Lower leg skin (tissue), 4 donors: ENCODE measurements at regions not wholly inside any gene's neighbourhood (a gene's known extent, or its start where the extent isn't known, plus 50 kb on each side); places are given as distances from the start of the nearest gene placed in this dataset.

ENCODE experiments used
- DNase-seq, 2 donors: peaks; one replicate each; pipeline ENCODE4 v3.0.0-alpha.2; 2019; ENCODE audit warnings: low spot score in 2 of 2
- H3K4me3 ChIP-seq: fragments of 200-600 bp; sonication (generic); 2 replicates; pipeline ENCODE4 v1.5.1; 2017; ENCODE audit warnings: mild to moderate bottlenecking, low read depth; ENCODE audit not compliant: poor library complexity, severe bottlenecking
- CTCF ChIP-seq, 3 donors: fragments of 450-650 bp; IDR thresholded peaks; one replicate each; pipeline ENCODE4 v1.5.1; 2016; ENCODE audit warnings: antibody characterized with exemption in 3 of 3, mild to moderate bottlenecking in 3 of 3, moderate library complexity in 2 of 3
- POLR2A ChIP-seq, 2 donors: fragments of 450-650 bp; IDR thresholded peaks; one replicate each; pipeline ENCODE4 v1.6.1; 2016 to 2017; ENCODE audit warnings: antibody characterized with exemption in 2 of 2, mild to moderate bottlenecking in 1 of 2, moderate library complexity in 1 of 2
- WGBS, 2 donors: methylation state at CpG; one replicate each; pipeline ENCODE4 v1.1.5; 2018; 5-methylcytosine and 5-hydroxymethylcytosine counted together
- intact Hi-C: fragments of 100-400 bp; cut with DNase I; formaldehyde crosslinking; loops from one replicate; pipeline ENCODE4 v1.15.0; 2023; ENCODE audit warnings: low total_unique reads

GRCh38 chr5:109566361-109566760 lies 123.4 kb upstream of the MAN2A1 start:
- WGBS, 2 donors: 50 to 57% methylated on average over 2 of the region's 2 CpGs
- no peak overlapping the region for H3K4me3 ChIP-seq
- TF ChIP-seq POLR2A (IDR thresholded peaks at IDR 0.05): no peak
- TF ChIP-seq CTCF (IDR thresholded peaks at IDR 0.05): no peak
- no peak for DNase-seq
- intact Hi-C loops: no loop called here

- no peak for TF ChIP-seq CTCF (IDR thresholded peaks at IDR 0.05)
- no peak for TF ChIP-seq POLR2A (IDR thresholded peaks at IDR 0.05)
- 93 to 94% methylated on average over 1 of the region's 1 CpG for WGBS, 2 donors
- DNase-seq: no peak
- intact Hi-C loops: no loop called here
- no peak overlapping the region for H3K4me3 ChIP-seq
Observed at GRCh38 chr5:109563739-109564138, 126.0 kb upstream of the MAN2A1 start.

DNA sequence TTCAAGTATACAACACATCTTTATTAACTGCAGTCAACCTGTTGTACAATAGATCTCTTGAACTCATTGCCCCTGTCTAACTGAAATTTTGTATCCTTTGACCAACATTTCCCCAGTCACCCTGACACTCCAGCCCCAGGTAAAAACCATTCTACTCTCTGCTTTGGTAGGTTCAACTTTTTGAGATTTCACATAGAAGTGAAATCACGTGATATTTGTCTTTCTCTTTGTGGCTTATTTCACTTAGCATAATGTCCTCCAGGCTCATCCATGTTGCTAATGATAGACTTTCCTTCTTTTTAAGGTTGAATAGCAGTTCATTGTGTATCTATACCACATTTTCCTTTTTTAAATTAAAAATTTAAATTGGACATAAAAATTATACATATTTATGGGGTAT lies 126.5 kb upstream of the MAN2A1 start:
- TF ChIP-seq CTCF (IDR thresholded peaks at IDR 0.05): no peak
- TF ChIP-seq POLR2A (IDR thresholded peaks at IDR 0.05): no peak
- H3K4me3 ChIP-seq: no peak overlapping the region
- intact Hi-C loops: no loop called here
- no peak for DNase-seq
- WGBS, 2 donors: 67 to 89% methylated on average over 1 of the region's 1 CpG

DNA sequence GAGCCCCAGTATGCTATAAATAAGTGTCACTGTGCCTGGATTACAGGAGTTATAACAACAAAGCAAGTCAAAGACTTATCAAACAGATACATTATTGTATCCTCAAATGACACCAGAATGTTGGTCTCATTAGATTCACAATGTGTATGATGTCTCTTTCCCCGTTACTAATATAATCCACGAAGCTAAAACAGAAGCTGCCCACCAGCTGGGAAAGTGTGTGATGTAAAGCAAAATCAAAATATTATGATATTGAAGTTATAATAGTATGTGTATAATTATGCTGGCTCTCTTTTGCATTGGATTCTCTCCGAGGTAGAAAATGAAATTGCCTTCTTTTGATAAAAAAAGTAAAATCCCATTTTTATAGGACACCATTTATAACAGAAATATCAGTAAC lies 127.3 kb upstream of the MAN2A1 start:
- intact Hi-C loops: no loop called here
- 74 to 79% methylated on average over 3 of the region's 3 CpGs for WGBS, 2 donors
- DNase-seq: no peak
- no peak overlapping the region for H3K4me3 ChIP-seq
- TF ChIP-seq CTCF (IDR thresholded peaks at IDR 0.05) (no peak), POLR2A (IDR thresholded peaks at IDR 0.05) (no peak)

GRCh38 chr5:109561447-109561846 lies 128.3 kb upstream of the MAN2A1 start:
- TF ChIP-seq CTCF (IDR thresholded peaks at IDR 0.05) (no peak), POLR2A (IDR thresholded peaks at IDR 0.05) (no peak)
- no peak overlapping the region for H3K4me3 ChIP-seq
- intact Hi-C loops: no loop called here
- DNase-seq: no peak

- H3K4me3 ChIP-seq: no peak overlapping the region
- TF ChIP-seq CTCF (IDR thresholded peaks at IDR 0.05) (no peak), POLR2A (IDR thresholded peaks at IDR 0.05) (no peak)
- WGBS, 2 donors: 85 to 91% methylated on average over 7 of the region's 7 CpGs
- no peak for DNase-seq
- intact Hi-C loops: no loop called here
Observed at GRCh38 chr5:109560554-109560953, 129.2 kb upstream of the MAN2A1 start.
